Neutrophil (primary cell): ENCODE measurements at regions not wholly inside any gene's neighbourhood (a gene's known extent, or its start where the extent isn't known, plus 50 kb on each side); places are given as distances from the start of the nearest gene placed in this dataset.
"Not testable (repeated sequence)": the region's sequence is repeated elsewhere in the genome, so short reads cannot be mapped to it uniquely, and the experiment has no call there.

ENCODE experiments used
- H3K27ac ChIP-seq: fragments of 200-600 bp; sonication (generic); 2 replicates; pipeline ENCODE4 v1.5.1; 2016; ENCODE audit warnings: mild to moderate bottlenecking, moderate library complexity
- H3K27me3 ChIP-seq: fragments of 200-600 bp; sonication (generic); 2 replicates; pipeline ENCODE4 v1.6.0; 2016; ENCODE audit warnings: mild to moderate bottlenecking
- H3K36me3 ChIP-seq: fragments of 200-600 bp; sonication (generic); 2 replicates; pipeline ENCODE4 v1.5.1; 2017
- H3K4me1 ChIP-seq, 2 experiments: fragments of 200-600 bp in 1 of 2; sonication (generic) in 1 of 2; 1 replicate in 1 of 2; 2 replicates in 1 of 2; pipeline versions ENCODE4 v1.5.1 to v1.6.1; 2013 to 2016; ENCODE audit warnings: low read depth in 1 of 2, low read length in 1 of 2, mild to moderate bottlenecking in 1 of 2, moderate library complexity in 1 of 2; ENCODE audit not compliant: control insufficient read depth in 1 of 2, insufficient read depth in 1 of 2
- H3K4me3 ChIP-seq, 2 experiments: fragments of 200-600 bp in 1 of 2; sonication (generic) in 1 of 2; 1 replicate in 1 of 2; 2 replicates in 1 of 2; pipeline ENCODE4 v1.5.1; 2013 to 2016; ENCODE audit warnings: low read depth in 1 of 2, low read length in 1 of 2, mild to moderate bottlenecking in 1 of 2, moderate library complexity in 1 of 2
- H3K9me3 ChIP-seq: fragments of 200-600 bp; sonication (generic); 2 replicates; pipeline ENCODE4 v1.5.1; 2016
- CTCF ChIP-seq: fragments of 200-600 bp; sonication (generic); IDR thresholded peaks from 2 replicates; pipeline ENCODE4 v1.5.1; 2016; ENCODE audit warnings: antibody characterized with exemption

- H3K27me3 ChIP-seq: no peaks in the 10 kb centered on the region
- no peaks in the 10 kb centered on the region for H3K9me3 ChIP-seq
- H3K4me3 ChIP-seq: no peak overlapping the region
- H3K36me3 ChIP-seq: no peaks in the 10 kb centered on the region
- H3K4me1 ChIP-seq: no peaks in the 10 kb centered on the region
- no peak for TF ChIP-seq CTCF
- no peak overlapping the region for H3K27ac ChIP-seq
Observed at GRCh38 chr5:60494635-60495034, 205.3 kb downstream of the DEPDC1B start.

GRCh38 chr5:60494144-60494543 lies 205.8 kb downstream of the DEPDC1B start:
- H3K27me3 ChIP-seq: no peaks in the 10 kb centered on the region
- H3K4me1 ChIP-seq: no peaks in the 10 kb centered on the region
- no peak for TF ChIP-seq CTCF
- H3K4me3 ChIP-seq: no peak overlapping the region
- H3K36me3 ChIP-seq: no peaks in the 10 kb centered on the region
- no peaks in the 10 kb centered on the region for H3K9me3 ChIP-seq
- H3K27ac ChIP-seq: no peak overlapping the region

GRCh38 chr5:60493372-60493771 lies 206.6 kb downstream of the DEPDC1B start:
- Histone ChIP-seq H3K4me3 (no peak overlapping the region), H3K9me3 (no peaks in the 10 kb centered on the region), H3K36me3 (no peaks in the 10 kb centered on the region), H3K27me3 (no peaks in the 10 kb centered on the region), H3K27ac (no peak overlapping the region), H3K4me1 (no peaks in the 10 kb centered on the region)
- TF ChIP-seq CTCF: no peak

GRCh38 chr5:60492958-60493357 lies 207.0 kb downstream of the DEPDC1B start:
- Histone ChIP-seq H3K4me3 (no peak overlapping the region), H3K27ac (no peak overlapping the region), H3K27me3 (no peaks in the 10 kb centered on the region), H3K9me3 (no peaks in the 10 kb centered on the region), H3K36me3 (no peaks in the 10 kb centered on the region), H3K4me1 (no peaks in the 10 kb centered on the region)
- TF ChIP-seq CTCF: no peak

- not testable (repeated sequence) for H3K4me3 ChIP-seq, H3K4me1 ChIP-seq, H3K27ac ChIP-seq, H3K27me3 ChIP-seq, H3K36me3 ChIP-seq, H3K9me3 ChIP-seq
Observed at GRCh38 chr5:60492358-60492757, 207.6 kb downstream of the DEPDC1B start.

- no peaks in the 10 kb centered on the region for H3K36me3 ChIP-seq
- no peak for TF ChIP-seq CTCF
- no peaks in the 10 kb centered on the region for H3K27me3 ChIP-seq
- H3K27ac ChIP-seq: no peak overlapping the region
- no peak overlapping the region for H3K4me3 ChIP-seq
- H3K9me3 ChIP-seq: no peaks in the 10 kb centered on the region
- no peaks in the 10 kb centered on the region for H3K4me1 ChIP-seq
Observed at GRCh38 chr5:60490597-60491166, 209.3 kb downstream of the DEPDC1B start.
